Effector CD4-positive, alpha-beta T cell (primary cell): ENCODE measurements at regions not wholly inside any gene's neighbourhood (a gene's known extent, or its start where the extent isn't known, plus 50 kb on each side); places are given as distances from the start of the nearest gene placed in this dataset.

ENCODE experiments used
- DNase-seq: peaks from one replicate; pipeline ENCODE4 v3.0.0-alpha.2; 2020

- no peak for DNase-seq
These were observed 301.3 kb downstream of the FBXW7 start for GRCh38 chr4:152234571-152234970.

DNA sequence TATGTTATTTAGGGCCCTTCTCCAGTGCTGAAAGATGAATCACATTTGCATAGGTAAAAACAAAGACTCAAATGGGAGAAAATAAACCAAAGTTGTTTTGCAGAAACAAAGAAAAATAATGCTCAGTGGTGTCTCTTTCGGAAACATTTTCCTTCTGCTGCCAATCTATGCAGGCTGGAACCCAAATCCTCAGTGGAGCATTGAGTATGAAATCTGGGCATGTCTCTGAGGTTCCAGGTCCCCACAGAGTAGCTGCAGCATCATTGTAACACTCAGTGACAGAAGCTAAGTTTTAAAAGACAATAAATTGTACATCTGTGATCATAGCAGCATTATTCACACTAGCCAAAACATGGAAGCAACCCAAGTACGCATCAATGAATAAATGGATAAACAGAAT lies 303.6 kb downstream of the FBXW7 start:
- DNase-seq: no peak

DNA sequence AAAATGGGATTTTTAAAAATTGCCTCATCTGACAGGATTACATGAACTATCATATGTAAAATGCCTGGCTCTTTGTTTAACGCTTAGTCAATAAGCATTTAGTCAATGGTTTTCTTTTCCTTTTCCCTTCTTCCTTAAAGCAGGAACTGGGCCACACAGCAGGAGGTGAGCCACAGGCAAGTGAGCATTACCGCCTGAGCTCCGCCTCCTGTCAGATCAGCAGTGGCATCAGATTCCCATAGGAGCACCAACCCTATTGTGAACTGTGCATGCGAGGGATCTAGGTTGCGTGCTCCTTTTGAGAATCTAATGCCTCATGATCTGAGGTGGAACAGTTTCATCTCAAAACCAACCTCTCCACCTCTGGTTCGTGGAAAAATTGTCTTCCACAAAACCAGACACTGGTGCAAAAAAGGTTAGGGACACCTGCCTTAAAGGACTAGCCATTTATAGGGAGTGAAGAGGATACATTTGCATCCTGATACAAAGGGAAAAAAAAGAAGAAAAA lies 306.1 kb downstream of the FBXW7 start:
- DNase-seq: no peak

DNA sequence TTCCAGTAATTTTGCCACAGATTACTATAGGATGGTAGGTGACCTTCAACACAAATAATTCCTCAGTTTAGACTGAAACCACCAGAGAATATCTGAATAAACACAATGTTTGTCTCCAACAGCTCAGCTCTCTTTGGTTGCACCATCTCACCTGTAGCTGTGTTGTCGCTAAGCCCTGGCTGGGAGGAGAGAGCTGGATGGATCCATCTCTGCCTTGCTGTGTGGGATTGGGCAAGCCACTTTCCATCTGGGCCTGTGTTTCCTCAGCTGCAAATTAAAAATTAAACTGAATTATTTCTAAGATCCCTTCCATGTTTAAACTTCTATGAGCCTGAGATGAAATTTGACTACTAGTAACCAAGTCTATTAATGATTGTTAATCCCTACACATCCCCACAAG lies 310.2 kb downstream of the FBXW7 start:
- DNase-seq: no peak

DNA sequence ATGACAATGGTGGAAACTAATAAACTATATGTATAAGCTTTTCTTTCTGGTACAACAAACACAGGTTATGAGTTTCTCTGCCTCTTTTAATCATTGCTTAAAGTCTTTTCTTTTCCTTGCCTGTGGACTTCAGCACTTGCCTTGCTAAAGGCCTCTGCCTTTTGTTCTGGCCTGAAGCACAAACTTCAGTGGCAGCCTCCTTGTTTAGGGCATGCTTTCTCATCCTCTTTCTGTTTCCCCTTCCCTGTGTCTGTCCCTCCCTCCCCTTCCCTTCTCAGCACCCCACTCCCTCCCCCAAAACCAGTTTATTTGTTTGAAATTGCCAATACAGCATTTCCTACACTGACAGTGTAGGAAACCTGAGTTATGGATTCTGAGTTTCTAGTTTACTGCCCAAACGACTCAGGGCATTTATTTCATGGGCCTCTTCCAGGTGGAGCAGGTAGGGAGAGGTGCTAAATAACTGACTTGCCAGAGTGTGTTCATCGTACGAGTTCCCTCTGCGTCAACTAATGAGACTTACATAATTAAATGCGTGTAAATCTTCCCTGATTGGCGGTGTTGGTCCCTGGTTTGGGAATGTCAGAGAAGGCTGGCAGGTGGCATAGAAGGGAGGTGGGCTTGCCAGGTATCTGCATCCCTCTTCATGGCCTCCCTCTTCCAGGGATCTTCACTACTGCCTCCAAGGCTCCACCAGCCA lies 311.0 kb downstream of the FBXW7 start:
- no peak for DNase-seq

- DNase-seq: no peak
These were observed 311.7 kb downstream of the FBXW7 start for GRCh38 chr4:152224223-152224622.

DNA sequence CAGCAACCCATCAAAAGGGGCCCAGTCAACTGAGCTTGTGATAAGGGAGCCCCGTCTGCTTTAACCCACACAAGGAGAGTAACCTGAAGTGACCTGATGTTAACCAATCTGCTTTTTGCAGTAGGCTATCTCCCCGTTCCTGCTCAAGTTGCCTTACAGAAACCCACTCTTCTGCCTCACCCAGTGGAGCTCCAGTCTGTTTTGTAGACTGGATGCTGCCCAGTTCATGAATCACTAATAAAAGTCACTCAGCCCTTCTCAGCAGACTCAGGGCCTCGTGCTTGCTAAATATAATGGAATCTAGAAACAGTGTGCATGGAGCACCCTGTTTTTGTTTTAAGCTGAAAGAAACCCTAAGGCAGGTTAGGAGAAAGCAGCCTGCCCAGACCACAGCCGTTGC lies 312.3 kb downstream of the FBXW7 start:
- DNase-seq: no peak

DNA sequence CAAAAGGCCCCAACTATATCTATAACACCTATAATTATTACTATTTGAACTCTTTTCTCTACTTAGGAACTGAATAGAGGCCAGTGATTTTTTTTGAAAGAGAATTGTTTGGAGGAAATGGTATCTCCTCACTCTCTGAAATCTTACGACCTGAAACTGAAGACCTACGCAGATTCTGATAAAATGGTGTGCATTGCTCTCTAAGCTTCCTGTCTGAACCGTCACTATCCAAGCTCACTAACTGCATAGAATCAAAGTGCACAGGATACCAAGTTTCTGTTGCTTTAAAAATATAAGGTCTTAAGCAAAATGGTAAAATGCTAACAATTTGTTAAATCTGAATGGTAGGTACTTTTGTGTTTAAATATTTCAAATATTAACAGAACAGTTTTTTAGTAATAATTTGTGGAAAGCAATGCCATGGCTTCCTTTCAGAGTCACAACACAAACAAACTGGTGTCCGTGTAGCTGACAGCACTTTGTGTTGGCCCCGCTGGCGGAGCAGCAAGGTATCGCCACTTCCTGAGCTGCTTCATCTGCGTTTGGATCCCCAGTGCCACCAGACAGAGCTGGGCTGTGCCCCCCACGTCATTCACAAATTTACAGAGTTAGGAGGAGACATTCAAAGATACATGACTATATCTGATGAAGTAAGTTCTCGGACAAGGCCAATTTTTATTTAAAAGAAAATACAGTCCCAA lies 313.9 kb downstream of the FBXW7 start:
- DNase-seq: no peak

DNA sequence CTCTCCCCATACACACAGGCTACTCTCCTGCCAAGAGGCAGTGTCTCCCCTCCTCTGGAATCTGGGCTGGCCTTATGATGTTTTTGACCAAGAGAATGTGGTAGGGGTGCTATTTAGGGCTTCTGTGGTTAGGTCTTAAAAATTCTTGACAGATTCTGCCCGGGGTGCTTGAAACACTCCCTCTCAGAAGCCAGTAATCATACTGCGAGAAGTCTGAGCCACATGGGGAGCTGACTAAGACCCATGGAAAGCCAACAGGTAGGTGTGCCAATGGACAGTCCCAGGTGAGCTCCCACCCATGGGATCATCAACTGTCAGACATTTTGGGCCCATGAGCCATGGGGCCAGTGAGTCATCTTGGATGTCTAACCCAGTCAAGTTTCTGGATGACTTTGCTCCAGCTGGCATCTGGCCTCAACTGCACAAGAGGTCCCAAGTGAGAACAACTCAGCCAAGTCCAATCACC lies 315.7 kb downstream of the FBXW7 start:
- no peak for DNase-seq

DNA sequence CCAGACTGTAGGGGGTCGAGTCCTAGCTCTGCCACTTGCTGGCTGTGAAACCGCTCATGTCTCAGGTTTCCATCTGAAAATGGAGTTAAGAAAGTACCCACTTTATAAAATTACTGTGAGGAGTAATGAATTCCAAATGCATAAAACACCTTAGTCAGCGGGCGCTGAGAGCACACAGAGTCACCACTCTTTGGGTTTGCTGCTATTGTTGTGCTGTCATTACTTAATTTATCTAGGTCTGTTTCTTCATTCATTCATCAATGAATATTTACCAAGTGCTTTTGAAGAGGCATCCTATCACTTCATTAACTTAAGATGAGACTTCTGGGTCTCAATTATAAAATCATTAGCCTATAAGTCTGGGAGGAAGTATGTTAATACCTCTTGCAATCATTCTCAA lies 317.3 kb downstream of the FBXW7 start:
- no peak for DNase-seq

GRCh38 chr4:152217896-152218295 lies 318.0 kb downstream of the FBXW7 start:
- no peak for DNase-seq

- DNase-seq: no peak
These were observed 323.8 kb downstream of the FBXW7 start for GRCh38 chr4:152211936-152212653.

- no peak for DNase-seq
These were observed 326.0 kb downstream of the FBXW7 start for GRCh38 chr4:152209772-152210493.

- DNase-seq: no peak
These were observed 328.5 kb downstream of the FBXW7 start for GRCh38 chr4:152207378-152207720.

DNA sequence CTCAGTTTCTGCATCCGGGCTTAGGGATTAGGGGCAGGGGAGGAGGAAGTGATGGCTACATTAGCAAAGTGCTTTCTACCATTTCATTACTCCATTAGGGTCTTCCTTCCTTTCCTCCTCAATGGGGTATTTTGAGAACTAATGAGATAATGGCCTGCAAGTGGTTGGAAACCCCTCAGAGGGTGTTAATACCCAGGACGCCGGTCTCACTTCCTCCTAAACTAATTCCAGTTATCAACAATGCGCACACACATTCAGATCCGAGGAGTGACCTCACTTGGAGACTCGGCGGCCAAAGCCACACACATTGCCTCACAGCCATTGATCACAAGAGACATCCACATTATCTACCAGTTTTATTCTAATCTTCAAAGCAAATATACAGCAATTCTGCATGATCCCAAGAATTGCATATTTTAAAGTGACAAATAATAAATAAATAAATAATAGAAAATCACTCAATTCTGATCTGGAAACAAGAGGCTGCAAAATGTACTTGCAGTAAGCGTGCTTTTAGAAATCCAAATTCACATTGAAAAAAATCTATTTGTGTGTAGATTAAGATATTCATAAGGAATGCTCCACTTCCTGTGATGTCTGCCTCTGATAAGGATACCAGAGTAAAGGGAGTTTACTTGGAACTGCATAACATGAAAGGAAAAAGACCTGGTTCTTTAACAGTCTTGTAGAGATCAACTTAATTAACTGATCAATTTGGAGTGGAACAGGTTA lies 329.1 kb downstream of the FBXW7 start:
- no peak for DNase-seq

DNA sequence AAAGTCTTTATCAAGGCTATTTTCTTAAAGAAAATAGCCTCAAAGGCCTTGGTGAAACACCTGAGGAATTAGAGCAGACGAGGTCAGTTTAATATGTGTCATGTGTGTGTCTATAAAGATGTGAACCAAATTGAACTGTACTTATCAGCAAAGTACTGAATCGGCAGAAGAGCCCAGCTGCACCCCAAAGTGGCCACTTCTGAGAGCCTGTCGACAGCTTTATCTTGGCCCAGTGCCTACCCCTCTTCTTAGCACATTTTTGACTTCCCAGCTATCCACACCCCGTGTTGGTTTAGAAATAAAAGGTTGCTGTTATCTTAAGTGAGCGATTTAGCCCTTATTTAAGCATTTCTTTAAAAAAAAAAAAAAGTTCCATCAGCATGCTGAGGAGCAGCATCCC lies 329.7 kb downstream of the FBXW7 start:
- no peak for DNase-seq

GRCh38 chr4:152202415-152202814 lies 333.5 kb downstream of the FBXW7 start:
- no peak for DNase-seq

DNA sequence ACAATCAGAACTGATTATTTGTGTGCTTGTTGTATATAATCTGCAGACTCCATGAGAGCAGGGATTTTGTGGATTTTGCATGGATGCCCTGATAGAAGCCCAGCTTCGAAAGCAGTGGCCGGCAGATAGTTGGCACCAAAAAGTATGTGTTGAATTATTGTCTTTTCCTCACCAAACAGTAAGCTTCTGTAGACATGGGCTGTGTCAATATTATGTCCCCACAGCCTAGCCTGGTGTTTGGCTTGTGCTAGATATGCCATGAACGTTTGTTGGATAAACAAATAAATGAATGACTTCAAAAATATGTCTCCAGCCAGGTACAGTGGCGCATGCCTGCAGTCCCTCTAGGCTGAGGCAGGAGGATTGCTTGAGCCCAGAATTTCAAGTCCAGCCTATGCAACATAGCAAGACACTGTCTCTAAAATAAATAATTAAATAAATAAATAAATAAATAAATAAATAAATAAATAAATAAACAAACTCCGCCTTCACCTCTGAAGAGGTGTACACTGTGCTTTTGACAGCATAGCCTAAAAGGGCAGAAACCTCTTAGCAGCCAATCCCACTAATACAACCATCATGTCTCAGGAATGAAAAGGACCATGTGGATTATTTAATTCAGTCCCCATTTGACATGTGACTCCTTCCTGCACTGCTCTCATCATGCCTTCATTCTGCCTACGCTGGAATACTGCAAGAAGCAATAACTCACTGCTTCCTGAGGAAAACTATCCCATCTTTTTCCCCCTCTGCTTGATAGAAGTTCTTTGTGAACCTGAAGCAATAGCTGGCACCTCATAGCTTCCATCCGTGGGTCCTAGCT lies 335.2 kb downstream of the FBXW7 start:
- no peak for DNase-seq

- DNase-seq: no peak
These were observed 338.7 kb downstream of the FBXW7 start for GRCh38 chr4:152197211-152197610.

DNA sequence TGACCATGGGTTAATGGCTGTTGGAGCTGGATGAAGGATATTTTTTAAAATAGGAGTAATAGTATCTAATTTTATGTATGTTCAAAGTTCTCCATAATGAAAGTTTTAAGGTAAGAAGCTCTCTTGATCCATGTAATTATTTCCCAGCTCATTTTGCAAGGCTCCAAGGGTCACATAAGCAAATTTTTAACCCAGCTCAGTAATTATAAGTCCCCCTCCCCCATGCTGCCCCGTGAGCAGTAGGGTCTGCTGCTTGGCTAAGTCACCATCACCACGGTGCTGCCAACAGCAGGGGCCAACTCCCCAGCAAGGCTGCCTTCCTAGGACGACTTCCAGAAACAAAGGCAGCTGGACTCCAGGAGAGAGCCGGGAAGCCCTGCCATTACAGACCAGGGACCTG lies 340.0 kb downstream of the FBXW7 start:
- DNase-seq: no peak

GRCh38 chr4:152193059-152193458 lies 342.8 kb downstream of the FBXW7 start:
- no peak for DNase-seq

DNA sequence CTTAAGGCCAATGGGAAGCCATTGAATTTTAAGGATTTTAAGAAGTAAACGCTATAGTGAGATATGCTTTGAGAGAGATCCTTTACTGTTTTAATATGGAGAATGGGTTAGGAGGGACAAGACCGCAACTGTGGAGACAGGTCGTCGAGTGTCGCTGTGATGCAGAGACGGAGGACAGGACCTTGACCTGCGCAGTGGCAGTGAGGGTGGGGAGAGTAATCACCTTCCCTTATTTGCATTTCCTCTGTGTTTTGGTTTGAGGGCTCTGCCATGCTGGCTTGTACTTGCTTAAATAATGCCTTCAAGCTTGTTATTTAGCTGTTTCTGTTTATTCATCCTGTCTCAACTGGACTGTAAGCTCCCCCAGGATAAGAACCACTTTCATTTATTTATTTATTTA lies 345.0 kb downstream of the FBXW7 start:
- no peak for DNase-seq
